22Rv1 (cell line): ENCODE measurements at regions not wholly inside any gene's neighbourhood (a gene's known extent, or its start where the extent isn't known, plus 50 kb on each side); places are given as distances from the start of the nearest gene placed in this dataset.

Experiments
- CTCF ChIP-seq: fragments of 450-650 bp; IDR thresholded peaks from 2 replicates; pipeline ENCODE4 v1.5.1; 2017; ENCODE audit warnings: mild to moderate bottlenecking
- ZFX ChIP-seq: fragments of 450-650 bp; IDR thresholded peaks from 2 replicates; pipeline ENCODE4 v1.6.1; 2017; ENCODE audit warnings: antibody characterized with exemption, borderline replicate concordance

GRCh38 chr5:174243904-174244303 is 198.4 kb downstream of the NSG2 start:
- TF ChIP-seq CTCF (no peak), ZFX (no peak)
